ENCODE measurements at regions not wholly inside any gene's neighbourhood (a gene's known extent, or its start where the extent isn't known, plus 50 kb on each side); places are given as distances from the start of the nearest gene placed in this dataset.

GRCh38 chr1:76715474-76715873 lies 151.8 kb upstream of the ST6GALNAC5 start:
- H3K4me1 Mint-ChIP-seq = no peaks in the 10 kb centered on the region
- Histone ChIP-seq H3K36me3 (ENCODE audit: insufficient read depth) (no peaks in the 10 kb centered on the region), H3K79me2 (replicated peaks; ENCODE audit: insufficient read depth) (no peaks in the 10 kb centered on the region), H3K27ac (ENCODE audit: low read depth) (no peak overlapping the region), H3K4me3 (no peak overlapping the region), H2AFZ (no peak overlapping the region), H3K9me2 (ENCODE audit: insufficient read depth) (no peaks in the 10 kb centered on the region), H4K20me1 (replicated peaks; ENCODE audit: insufficient read depth) (no peaks in the 10 kb centered on the region), H3K4me2 (no peak overlapping the region), H3K4me1 (ENCODE audit: insufficient read depth) (no peaks in the 10 kb centered on the region), H3K27me3 (ENCODE audit: insufficient read depth) (no peaks in the 10 kb centered on the region), H3F3A (replicated peaks; ENCODE audit: low read depth) (no peaks in the 10 kb centered on the region)
- DNase-seq (ENCODE audit: low spot score) = no peak
- H3K27ac Mint-ChIP-seq = no peak overlapping the region
- no peak for TF ChIP-seq JUNB (IDR thresholded peaks at IDR 0.05; ENCODE audit: unreplicated experiment)
- TF ChIP-seq POLR2AphosphoS5 (IDR thresholded peaks at IDR 0.05; ENCODE audit: low read depth) = no peak
- TF ChIP-seq EZH2 (IDR thresholded peaks at IDR 0.05; ENCODE audit: low read depth, unreplicated experiment) = no peak
- no peak for TF ChIP-seq CREB1 (CRISPR knock-in tag; IDR thresholded peaks at IDR 0.05; ENCODE audit: low read depth)
- TF ChIP-seq STAT1 (IDR thresholded peaks at IDR 0.05; ENCODE audit: unreplicated experiment) = no peak
- TF ChIP-seq ZNF331 (CRISPR knock-in tag; IDR thresholded peaks at IDR 0.05; ENCODE audit: low read depth) = no peak
- no peak for TF ChIP-seq NANOG (IDR thresholded peaks at IDR 0.05; ENCODE audit: borderline replicate concordance)
- no peak for TF ChIP-seq CTCF (conservative IDR thresholded peaks at IDR 0.05; ENCODE audit: low read depth in 2 of 2)
- H3K36me3 Mint-ChIP-seq (ENCODE audit: low read depth) = no peaks in the 10 kb centered on the region
- no peak overlapping the region for H3K4me3 Mint-ChIP-seq
- ATAC-seq = no peak
- H3K27me3 Mint-ChIP-seq (ENCODE audit: insufficient read depth, low read depth, poor library complexity) = no peaks in the 10 kb centered on the region
- no peaks in the 10 kb centered on the region for H3K9me3 Mint-ChIP-seq

- H3K9me3 Mint-ChIP-seq = no peaks in the 10 kb centered on the region
- peaks cover 16% of the 10 kb centered on the region for H3K4me1 Mint-ChIP-seq
- no peaks in the 10 kb centered on the region for H3K79me2 ChIP-seq (replicated peaks; ENCODE audit: insufficient read depth)
- H3K9me2 ChIP-seq (ENCODE audit: insufficient read depth) = peaks cover 14% of the 10 kb centered on the region; the same call in 1 of the 2 replicates
- H3K36me3 Mint-ChIP-seq (ENCODE audit: low read depth) = no peaks in the 10 kb centered on the region
- no peak overlapping the region for H2AFZ ChIP-seq
- DNase-seq (ENCODE audit: low spot score) = peak; percentile 32
- peaks cover 12% of the 10 kb centered on the region; the same call in 1 of the 2 replicates for H3K4me1 ChIP-seq (ENCODE audit: insufficient read depth)
- H3K4me3 Mint-ChIP-seq = no peak overlapping the region
- H3K4me3 ChIP-seq = no peak overlapping the region
- no peak overlapping the region for H3K27ac ChIP-seq (ENCODE audit: low read depth)
- no peaks in the 10 kb centered on the region for H3K36me3 ChIP-seq (ENCODE audit: insufficient read depth)
- ATAC-seq = peak; percentile 66
- no peaks in the 10 kb centered on the region for H3F3A ChIP-seq (replicated peaks; ENCODE audit: low read depth)
- no peaks in the 10 kb centered on the region for H4K20me1 ChIP-seq (replicated peaks; ENCODE audit: insufficient read depth)
- no peaks in the 10 kb centered on the region for H3K27me3 Mint-ChIP-seq (ENCODE audit: insufficient read depth, low read depth, poor library complexity)
- no peaks in the 10 kb centered on the region for H3K27me3 ChIP-seq (ENCODE audit: insufficient read depth)
- no peak overlapping the region for H3K27ac Mint-ChIP-seq
- H3K4me2 ChIP-seq = no peak overlapping the region
- TF ChIP-seq STAT1 (IDR thresholded peaks at IDR 0.05; ENCODE audit: unreplicated experiment) (no peak), EZH2 (IDR thresholded peaks at IDR 0.05; ENCODE audit: low read depth, unreplicated experiment) (no peak), CREB1 (CRISPR knock-in tag; IDR thresholded peaks at IDR 0.05; ENCODE audit: low read depth) (no peak), ZNF114 (CRISPR knock-in tag; IDR thresholded peaks at IDR 0.05) (no peak), NANOG (IDR thresholded peaks at IDR 0.05; ENCODE audit: borderline replicate concordance) (no peak), ZNF462 (CRISPR knock-in tag; IDR thresholded peaks at IDR 0.05) (no peak), CTCF (conservative IDR thresholded peaks at IDR 0.05; ENCODE audit: low read depth in 2 of 2) (no peak), JUNB (IDR thresholded peaks at IDR 0.05; ENCODE audit: unreplicated experiment) (no peak), ZNF331 (CRISPR knock-in tag; IDR thresholded peaks at IDR 0.05; ENCODE audit: low read depth) (no peak), EZH2phosphoT487 (IDR thresholded peaks at IDR 0.05; ENCODE audit: unreplicated experiment) (no peak)
These were observed 143.3 kb upstream of the ST6GALNAC5 start for GRCh38 chr1:76723949-76724348.
